Tibial artery (tissue), 4 donors: ENCODE measurements at regions not wholly inside any gene's neighbourhood (a gene's known extent, or its start where the extent isn't known, plus 50 kb on each side); places are given as distances from the start of the nearest gene placed in this dataset.
"Not testable (repeated sequence)": the region's sequence is repeated elsewhere in the genome, so short reads cannot be mapped to it uniquely, and the experiment has no call there.

Experiments
- DNase-seq, 2 donors: peaks; one replicate each; pipeline ENCODE4 v3.0.0-alpha.2; 2019
- H3K27ac ChIP-seq, 2 donors: fragments of 200-600 bp; sonication (generic) in 1 of 2; 1 replicate in 1 of 2; 2 replicates in 1 of 2; pipeline ENCODE4 v1.5.1; 2018 to 2019; ENCODE audit warnings: mild to moderate bottlenecking in 1 of 2
- H3K27me3 ChIP-seq, 2 donors: fragments of 200-600 bp; sonication (generic) in 1 of 2; one replicate each; pipeline versions ENCODE4 v1.5.1 to v1.6.0; 2016 to 2019
- H3K36me3 ChIP-seq, 3 donors: fragments of 200-600 bp; sonication (generic) in 2 of 3; one replicate each; pipeline ENCODE4 v1.5.1; 2016 to 2019; ENCODE audit warnings: mild to moderate bottlenecking in 2 of 3
- H3K4me1 ChIP-seq, 4 donors: fragments of 200-600 bp; sonication (generic) in 2 of 4; 1 replicate in 3 of 4; 2 replicates in 1 of 4; pipeline ENCODE4 v1.5.1; 2016 to 2019
- H3K4me3 ChIP-seq, 2 donors: fragments of 200-600 bp; sonication (generic) in 1 of 2; 1 replicate in 1 of 2; 2 replicates in 1 of 2; pipeline ENCODE4 v1.5.1; 2018 to 2019; ENCODE audit warnings: mild to moderate bottlenecking in 2 of 2
- H3K9me3 ChIP-seq, 3 donors: fragments of 200-600 bp; sonication (generic) in 1 of 3; one replicate each; pipeline ENCODE4 v1.5.1; 2016 to 2019
- intact Hi-C: fragments of 100-400 bp; cut with DNase I; formaldehyde crosslinking; loops from one replicate; pipeline ENCODE4 v1.15.0; 2023; ENCODE audit warnings: low total_unique reads
- TF ChIP-seq, protein P1 (sequence below), 2 experiments: fragments of 200-600 bp in 1 of 2; fragments of 450-650 bp in 1 of 2; IDR thresholded peaks; one replicate each; pipeline ENCODE4 v1.5.1; 2017 to 2019; ENCODE audit warnings: antibody characterized with exemption in 2 of 2, mild to moderate bottlenecking in 1 of 2, moderate library complexity in 1 of 2

DNA sequence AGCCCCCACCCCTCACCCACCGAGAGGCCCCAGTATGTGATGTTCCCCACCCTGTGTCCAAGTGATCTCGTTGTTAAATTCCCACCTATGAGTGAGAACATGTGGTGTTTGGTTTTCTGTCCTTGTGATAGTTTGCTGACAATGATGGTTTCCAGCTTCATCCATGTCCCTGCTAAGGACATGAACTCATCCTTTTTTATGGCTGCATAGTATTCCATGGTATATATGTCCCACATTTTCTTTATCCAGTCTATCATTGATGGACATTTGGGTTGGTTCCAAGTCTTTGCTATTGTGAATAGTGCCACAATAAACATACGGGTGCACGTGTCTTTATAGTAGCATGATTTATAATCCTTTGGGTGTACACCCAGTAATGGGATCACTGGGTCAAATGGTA, 79.2 kb downstream of the PXDC1 start:
- H3K4me3 ChIP-seq, H3K27ac ChIP-seq, H3K36me3 ChIP-seq, H3K4me1 ChIP-seq, H3K27me3 ChIP-seq, intact Hi-C loops, DNase-seq: not testable (repeated sequence)
- H3K9me3 ChIP-seq = peaks cover 0 to 10% (median 0%) of the 10 kb centered on the region in 3 donors

DNA sequence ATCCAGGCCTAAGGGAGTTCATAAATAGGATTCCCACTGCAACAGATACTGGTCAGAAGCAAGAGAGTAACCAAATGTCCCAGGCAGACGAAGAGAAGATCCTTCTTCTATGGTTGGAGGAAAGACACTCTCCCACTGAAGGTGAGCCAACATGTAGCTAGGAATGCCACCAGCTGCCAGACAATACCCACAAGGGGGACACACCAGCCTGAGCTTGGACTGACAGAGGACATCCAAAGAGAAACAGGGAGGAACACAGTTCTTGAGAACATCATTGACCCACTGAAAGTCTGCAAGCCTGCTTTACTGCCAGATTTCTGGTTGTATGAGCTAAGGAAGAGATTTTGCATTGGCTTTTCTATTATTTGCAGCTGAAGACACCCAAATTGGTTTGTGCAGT, 80.1 kb downstream of the PXDC1 start:
- H3K27ac ChIP-seq = no peak overlapping the region
- H3K4me3 ChIP-seq = no peak overlapping the region
- H3K36me3 ChIP-seq = no peaks in the 10 kb centered on the region
- no peaks in the 10 kb centered on the region for H3K4me1 ChIP-seq
- no peak for DNase-seq
- TF ChIP-seq, protein P1, sequence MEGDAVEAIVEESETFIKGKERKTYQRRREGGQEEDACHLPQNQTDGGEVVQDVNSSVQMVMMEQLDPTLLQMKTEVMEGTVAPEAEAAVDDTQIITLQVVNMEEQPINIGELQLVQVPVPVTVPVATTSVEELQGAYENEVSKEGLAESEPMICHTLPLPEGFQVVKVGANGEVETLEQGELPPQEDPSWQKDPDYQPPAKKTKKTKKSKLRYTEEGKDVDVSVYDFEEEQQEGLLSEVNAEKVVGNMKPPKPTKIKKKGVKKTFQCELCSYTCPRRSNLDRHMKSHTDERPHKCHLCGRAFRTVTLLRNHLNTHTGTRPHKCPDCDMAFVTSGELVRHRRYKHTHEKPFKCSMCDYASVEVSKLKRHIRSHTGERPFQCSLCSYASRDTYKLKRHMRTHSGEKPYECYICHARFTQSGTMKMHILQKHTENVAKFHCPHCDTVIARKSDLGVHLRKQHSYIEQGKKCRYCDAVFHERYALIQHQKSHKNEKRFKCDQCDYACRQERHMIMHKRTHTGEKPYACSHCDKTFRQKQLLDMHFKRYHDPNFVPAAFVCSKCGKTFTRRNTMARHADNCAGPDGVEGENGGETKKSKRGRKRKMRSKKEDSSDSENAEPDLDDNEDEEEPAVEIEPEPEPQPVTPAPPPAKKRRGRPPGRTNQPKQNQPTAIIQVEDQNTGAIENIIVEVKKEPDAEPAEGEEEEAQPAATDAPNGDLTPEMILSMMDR (IDR thresholded peaks at IDR 0.05) = no peak
- no peaks in the 10 kb centered on the region for H3K27me3 ChIP-seq
- intact Hi-C loops = no loop called here
- peaks cover 0 to 5% (median 0%) of the 10 kb centered on the region in 3 donors for H3K9me3 ChIP-seq

DNA sequence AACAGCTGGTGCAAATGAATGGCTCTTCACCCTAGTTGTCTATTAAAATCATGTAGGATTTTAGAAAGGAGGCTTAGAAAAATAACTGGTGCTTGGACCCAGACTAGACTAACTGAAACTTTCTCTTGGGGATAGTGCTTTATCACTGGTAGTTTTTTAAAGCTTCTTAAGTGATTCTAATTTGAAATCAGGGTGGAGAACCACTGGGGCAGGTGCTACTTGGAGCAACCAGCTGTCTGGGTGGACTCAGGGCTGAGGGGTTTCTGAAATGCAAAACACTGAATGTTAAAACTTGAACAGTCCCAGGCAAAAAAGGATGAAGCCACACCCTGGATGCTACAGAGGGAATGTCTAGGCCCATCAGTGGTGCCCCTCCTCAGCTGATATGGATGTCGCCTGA, 81.2 kb downstream of the PXDC1 start:
- intact Hi-C loops = no loop called here
- Histone ChIP-seq H3K4me1 (peaks cover 0 to 2% (median 0%) of the 10 kb centered on the region in 4 donors), H3K4me3 (no peak overlapping the region), H3K27me3 (no peaks in the 10 kb centered on the region), H3K27ac (no peak overlapping the region), H3K36me3 (no peaks in the 10 kb centered on the region), H3K9me3 (peaks cover 0 to 5% (median 0%) of the 10 kb centered on the region in 3 donors)
- no peak for DNase-seq
- TF ChIP-seq, protein P1 (IDR thresholded peaks at IDR 0.05) = no peak

DNA sequence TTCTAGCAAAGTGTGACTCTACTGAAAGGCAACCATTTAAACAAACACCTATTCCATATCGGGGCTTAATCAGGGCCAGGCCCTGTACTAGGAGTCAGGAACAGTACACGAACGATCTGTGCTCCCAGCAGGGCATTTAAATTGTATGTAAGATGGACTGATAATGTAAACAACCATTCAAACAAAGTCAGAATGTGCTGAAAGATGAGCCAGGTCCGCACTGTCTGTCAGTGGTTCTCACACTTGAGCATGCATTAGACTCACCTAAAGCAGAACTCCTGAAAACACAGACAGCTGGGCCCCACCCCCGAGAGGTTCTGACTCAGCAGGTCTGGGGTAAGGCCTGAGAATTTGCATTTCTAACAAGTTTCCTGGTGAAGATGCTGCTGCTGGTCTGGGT, 81.6 kb downstream of the PXDC1 start:
- DNase-seq = no peak
- no peak overlapping the region for H3K27ac ChIP-seq
- H3K27me3 ChIP-seq = no peaks in the 10 kb centered on the region
- no peaks in the 10 kb centered on the region for H3K36me3 ChIP-seq
- H3K4me1 ChIP-seq = peaks cover 0 to 3% (median 0%) of the 10 kb centered on the region in 4 donors
- TF ChIP-seq, protein P1 (IDR thresholded peaks at IDR 0.05) = no peak
- H3K4me3 ChIP-seq = no peak overlapping the region
- intact Hi-C loops = no loop called here
- H3K9me3 ChIP-seq = peaks cover 0 to 5% (median 0%) of the 10 kb centered on the region in 3 donors

DNA sequence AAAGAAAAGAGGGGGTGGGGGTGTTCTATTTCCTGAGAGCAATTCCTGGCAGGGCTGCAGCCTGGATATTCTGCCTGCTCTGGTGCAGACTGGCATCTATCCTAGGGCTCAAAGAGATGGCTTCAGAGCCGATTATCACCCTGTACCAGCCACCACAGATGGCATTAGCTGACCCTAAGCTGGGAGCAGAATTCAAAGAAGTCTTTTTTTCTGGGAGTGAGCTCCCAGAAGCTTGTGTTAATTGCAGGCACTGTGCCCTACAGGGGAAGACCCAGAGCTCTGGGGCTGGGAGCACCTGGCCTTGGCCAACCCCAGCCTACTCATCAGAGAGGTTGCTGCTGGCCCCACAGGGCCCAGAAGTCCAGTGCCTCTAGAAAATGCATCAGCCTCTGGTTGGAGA, 85.9 kb downstream of the PXDC1 start:
- Histone ChIP-seq H3K36me3 (no peaks in the 10 kb centered on the region), H3K4me3 (no peak overlapping the region), H3K4me1 (peaks cover 0 to 9% (median 0%) of the 10 kb centered on the region in 4 donors), H3K27ac (no peak overlapping the region), H3K27me3 (no peaks in the 10 kb centered on the region), H3K9me3 (peaks cover 0 to 5% (median 0%) of the 10 kb centered on the region in 3 donors)
- TF ChIP-seq, protein P1 (IDR thresholded peaks at IDR 0.05) = no peak
- no peak for DNase-seq
- intact Hi-C loops = no loop called here

DNA sequence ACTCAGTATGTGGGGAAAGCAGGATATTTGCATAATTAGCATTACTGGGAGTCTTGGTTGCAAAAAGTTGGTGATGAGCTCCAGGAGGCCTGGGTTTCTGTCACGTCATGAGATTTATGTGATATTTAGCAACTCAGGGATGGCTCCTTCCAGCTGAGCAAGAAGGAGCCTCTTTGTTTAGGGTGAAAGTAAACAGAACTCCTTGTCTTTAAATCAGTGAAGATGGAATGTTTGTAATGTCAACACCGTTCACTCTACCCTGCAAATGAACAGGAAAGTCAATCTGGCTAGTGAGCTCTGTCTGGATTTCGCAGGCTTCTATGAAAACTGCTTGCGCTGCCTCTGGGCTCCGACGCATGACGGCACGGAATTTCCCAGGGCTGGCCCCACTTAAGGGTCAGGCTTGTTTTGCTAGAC, 86.9 kb downstream of the PXDC1 start:
- peaks cover 0 to 9% (median 0%) of the 10 kb centered on the region in 4 donors for H3K4me1 ChIP-seq
- H3K4me3 ChIP-seq = no peak overlapping the region
- intact Hi-C loops = no loop called here
- TF ChIP-seq, protein P1 (IDR thresholded peaks at IDR 0.05) = no peak
- no peak overlapping the region for H3K27ac ChIP-seq
- H3K9me3 ChIP-seq = peaks cover 0 to under 1% (median 0%) of the 10 kb centered on the region in 3 donors
- no peaks in the 10 kb centered on the region for H3K27me3 ChIP-seq
- DNase-seq = no peak
- no peaks in the 10 kb centered on the region for H3K36me3 ChIP-seq
